Nephron progenitor cell (in vitro differentiated cells): ENCODE measurements at regions not wholly inside any gene's neighbourhood (a gene's known extent, or its start where the extent isn't known, plus 50 kb on each side); places are given as distances from the start of the nearest gene placed in this dataset.

ENCODE experiments used
- DNase-seq: peaks from one replicate; pipeline ENCODE4 v3.0.0; 2021
- H3K27ac Mint-ChIP-seq: 2 replicates; pipeline ENCODE4 v1.8.0; 2021; ENCODE audit warnings: mild to moderate bottlenecking, moderate library complexity, mixed read lengths
- H3K27me3 Mint-ChIP-seq: 2 replicates; pipeline ENCODE4 v1.8.0; 2021; ENCODE audit warnings: mild to moderate bottlenecking, low read depth, mixed read lengths; ENCODE audit not compliant: poor library complexity
- H3K36me3 Mint-ChIP-seq: 2 replicates; pipeline ENCODE4 v1.8.0; 2021; ENCODE audit warnings: low read depth, mixed read lengths
- H3K4me1 Mint-ChIP-seq: 2 replicates; pipeline ENCODE4 v1.8.0; 2021; ENCODE audit warnings: mixed read lengths
- H3K4me3 Mint-ChIP-seq: 2 replicates; pipeline ENCODE4 v1.8.0; 2021; ENCODE audit warnings: mild to moderate bottlenecking, moderate library complexity, mixed read lengths
- H3K9me3 Mint-ChIP-seq: 2 replicates; pipeline ENCODE4 v1.8.0; 2021; ENCODE audit warnings: mild to moderate bottlenecking, moderate library complexity, mixed read lengths
- TF ChIP-seq, protein P1 (sequence below): fragments of 200-600 bp; sonication (generic); IDR thresholded peaks from 2 replicates; pipeline ENCODE4 v1.5.0; 2021; ENCODE audit warnings: antibody characterized with exemption

DNA sequence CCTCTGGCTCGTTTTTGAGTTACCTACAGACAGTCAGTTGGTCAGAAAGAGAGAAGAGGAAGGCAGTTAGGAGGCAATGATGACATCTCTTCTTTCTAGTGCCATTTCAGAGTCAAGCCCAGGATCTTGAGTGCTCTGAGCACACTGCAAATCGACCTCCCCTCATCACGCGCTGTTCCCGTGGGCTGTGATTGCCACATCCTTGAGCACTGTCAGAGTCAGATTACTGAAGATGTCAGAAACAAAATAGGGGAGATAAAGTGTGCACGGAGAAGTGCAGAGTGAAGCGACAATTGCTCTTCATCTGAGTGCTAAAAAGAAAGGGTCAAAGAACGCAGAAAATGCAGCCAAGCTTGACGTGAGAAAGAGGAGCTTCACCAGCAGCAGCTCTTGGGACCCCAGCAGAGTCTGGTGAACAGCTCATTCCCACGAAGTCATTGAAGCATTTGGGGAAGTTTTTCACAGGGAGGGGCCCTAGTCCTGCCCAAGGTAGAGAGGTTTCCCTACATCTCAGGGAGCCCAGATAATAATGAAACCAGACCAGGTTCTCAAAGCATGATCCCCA is 661.7 kb upstream of the AUTS2 start:
- H3K9me3 Mint-ChIP-seq = peaks cover 28% of the 10 kb centered on the region
- peak overlapping the region; percentile 6 for H3K4me3 Mint-ChIP-seq
- DNase-seq = no peak
- H3K4me1 Mint-ChIP-seq = peaks cover 20% of the 10 kb centered on the region
- peaks cover 14% of the 10 kb centered on the region for H3K27me3 Mint-ChIP-seq
- TF ChIP-seq, protein P1, sequence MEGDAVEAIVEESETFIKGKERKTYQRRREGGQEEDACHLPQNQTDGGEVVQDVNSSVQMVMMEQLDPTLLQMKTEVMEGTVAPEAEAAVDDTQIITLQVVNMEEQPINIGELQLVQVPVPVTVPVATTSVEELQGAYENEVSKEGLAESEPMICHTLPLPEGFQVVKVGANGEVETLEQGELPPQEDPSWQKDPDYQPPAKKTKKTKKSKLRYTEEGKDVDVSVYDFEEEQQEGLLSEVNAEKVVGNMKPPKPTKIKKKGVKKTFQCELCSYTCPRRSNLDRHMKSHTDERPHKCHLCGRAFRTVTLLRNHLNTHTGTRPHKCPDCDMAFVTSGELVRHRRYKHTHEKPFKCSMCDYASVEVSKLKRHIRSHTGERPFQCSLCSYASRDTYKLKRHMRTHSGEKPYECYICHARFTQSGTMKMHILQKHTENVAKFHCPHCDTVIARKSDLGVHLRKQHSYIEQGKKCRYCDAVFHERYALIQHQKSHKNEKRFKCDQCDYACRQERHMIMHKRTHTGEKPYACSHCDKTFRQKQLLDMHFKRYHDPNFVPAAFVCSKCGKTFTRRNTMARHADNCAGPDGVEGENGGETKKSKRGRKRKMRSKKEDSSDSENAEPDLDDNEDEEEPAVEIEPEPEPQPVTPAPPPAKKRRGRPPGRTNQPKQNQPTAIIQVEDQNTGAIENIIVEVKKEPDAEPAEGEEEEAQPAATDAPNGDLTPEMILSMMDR = no peak
- no peaks in the 10 kb centered on the region for H3K36me3 Mint-ChIP-seq
- peak overlapping the region; percentile 85 for H3K27ac Mint-ChIP-seq

DNA sequence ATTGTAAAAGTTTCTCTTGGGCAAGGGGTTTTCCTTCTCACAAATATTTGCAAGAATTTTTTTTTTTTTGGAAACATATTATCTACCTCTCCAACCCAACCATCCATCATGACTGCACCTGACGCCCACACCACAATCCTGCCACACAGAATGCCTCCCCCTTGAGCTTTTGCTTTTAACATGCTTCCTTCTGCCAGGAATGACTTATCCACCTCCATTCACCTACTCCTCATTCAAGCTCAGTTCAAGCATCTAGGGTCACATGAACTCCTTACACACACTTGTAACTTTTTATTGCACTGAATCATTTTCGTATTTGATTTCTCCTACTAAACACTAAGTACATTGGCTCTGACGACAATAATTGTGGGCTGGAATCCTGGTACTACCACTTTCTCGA is 660.1 kb upstream of the AUTS2 start:
- Mint-ChIP-seq H3K27me3 (peaks cover 13% of the 10 kb centered on the region), H3K27ac (no peak overlapping the region), H3K36me3 (no peaks in the 10 kb centered on the region), H3K4me3 (no peak overlapping the region), H3K9me3 (peaks cover 29% of the 10 kb centered on the region), H3K4me1 (peaks cover 20% of the 10 kb centered on the region)
- TF ChIP-seq, protein P1 = no peak
- no peak for DNase-seq

DNA sequence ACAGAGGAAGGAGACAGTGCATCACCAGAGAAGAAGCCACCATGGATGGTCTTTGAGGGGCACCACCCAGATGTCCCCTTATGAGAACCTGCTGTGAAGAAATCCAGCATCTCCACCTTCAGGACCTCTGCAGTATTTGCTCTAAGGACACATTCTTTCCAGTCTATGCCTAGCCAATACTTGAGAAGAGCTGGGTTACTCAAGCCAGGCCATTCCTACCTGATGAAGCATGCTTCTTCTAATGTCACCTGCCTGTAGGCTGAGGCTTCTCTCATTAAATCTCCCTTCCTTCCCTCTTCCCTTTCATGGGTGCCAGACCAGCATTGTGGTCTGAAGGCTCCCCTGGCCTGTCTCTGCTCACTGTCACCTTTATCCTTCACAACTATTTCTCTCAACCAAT is 654.5 kb upstream of the AUTS2 start:
- peaks cover 17% of the 10 kb centered on the region for H3K9me3 Mint-ChIP-seq
- TF ChIP-seq, protein P1 = no peak
- no peak for DNase-seq
- H3K27ac Mint-ChIP-seq = no peak overlapping the region
- H3K27me3 Mint-ChIP-seq = peaks cover 15% of the 10 kb centered on the region
- H3K36me3 Mint-ChIP-seq = no peaks in the 10 kb centered on the region
- peaks cover 5% of the 10 kb centered on the region for H3K4me1 Mint-ChIP-seq
- no peak overlapping the region for H3K4me3 Mint-ChIP-seq

DNA sequence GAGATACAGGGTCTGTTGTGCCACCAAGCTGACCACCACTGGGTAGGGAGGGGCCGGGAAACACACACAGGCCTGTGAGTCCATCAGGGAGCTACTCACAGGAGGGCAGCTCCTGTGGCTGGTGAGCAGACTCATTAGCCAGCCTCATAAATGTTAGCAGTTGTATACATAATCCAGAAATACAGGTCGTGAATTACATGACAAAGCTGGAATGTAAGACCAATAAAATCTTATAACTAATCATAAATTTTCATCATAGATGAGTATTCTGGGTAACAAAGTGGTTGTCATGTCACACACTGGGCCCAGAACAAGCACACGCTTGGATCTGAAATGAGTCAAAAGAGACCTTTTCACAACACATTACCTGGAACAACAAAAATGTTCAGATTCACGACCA is 642.6 kb upstream of the AUTS2 start:
- TF ChIP-seq, protein P1 = no peak

DNA sequence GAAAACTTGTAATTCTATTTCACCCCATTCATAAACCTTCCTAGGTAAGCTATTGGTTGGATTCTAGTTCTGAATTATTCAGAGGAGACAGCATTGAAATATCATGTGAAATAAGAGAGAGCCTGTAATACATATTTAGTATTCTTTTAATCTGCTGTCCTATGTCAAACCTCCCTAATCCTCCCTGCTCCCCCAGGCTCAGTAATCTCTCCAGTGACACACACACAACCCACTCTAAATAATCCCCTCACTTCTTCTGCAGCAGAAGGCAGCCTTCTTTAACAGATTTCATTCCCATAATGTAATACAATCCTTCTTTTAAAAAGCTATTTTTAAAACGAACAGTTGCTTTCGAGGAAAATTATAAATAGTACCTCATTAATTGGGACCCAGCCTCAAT is 639.7 kb upstream of the AUTS2 start:
- no peak overlapping the region for H3K27ac Mint-ChIP-seq
- H3K4me1 Mint-ChIP-seq = no peaks in the 10 kb centered on the region
- peaks cover 13% of the 10 kb centered on the region for H3K27me3 Mint-ChIP-seq
- H3K4me3 Mint-ChIP-seq = no peak overlapping the region
- DNase-seq = no peak
- no peaks in the 10 kb centered on the region for H3K36me3 Mint-ChIP-seq
- peaks cover 17% of the 10 kb centered on the region for H3K9me3 Mint-ChIP-seq
- TF ChIP-seq, protein P1 = no peak

More for the DNA sequence above, 642.6 kb upstream of the AUTS2 start:
- no peak for DNase-seq
- H3K4me3 Mint-ChIP-seq = no peak overlapping the region
- H3K36me3 Mint-ChIP-seq = no peaks in the 10 kb centered on the region
- peaks cover 16% of the 10 kb centered on the region for H3K27me3 Mint-ChIP-seq
- no peaks in the 10 kb centered on the region for H3K4me1 Mint-ChIP-seq
- H3K27ac Mint-ChIP-seq = no peak overlapping the region
- peaks cover 14% of the 10 kb centered on the region for H3K9me3 Mint-ChIP-seq

DNA sequence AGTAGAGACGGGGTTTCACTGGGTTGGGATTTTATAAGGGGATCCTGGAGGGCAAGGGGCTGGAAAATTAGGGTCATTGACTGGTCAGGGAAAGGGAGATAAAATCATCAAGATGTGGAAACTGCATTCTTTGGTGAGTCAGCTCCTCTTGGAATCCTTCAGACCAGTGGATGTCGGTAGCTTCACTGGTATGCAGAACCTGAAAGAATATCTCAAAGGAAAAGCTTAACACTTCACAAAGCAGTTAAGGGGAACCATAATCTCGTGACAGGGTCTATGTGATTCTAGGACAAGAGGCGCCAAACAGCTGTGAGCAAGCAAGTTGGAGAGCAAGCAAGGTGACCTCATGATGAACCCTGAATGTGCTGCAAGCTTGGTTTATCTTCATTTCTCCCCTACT is 634.7 kb upstream of the AUTS2 start:
- Mint-ChIP-seq H3K4me3 (no peak overlapping the region), H3K4me1 (no peaks in the 10 kb centered on the region), H3K27me3 (peaks cover 12% of the 10 kb centered on the region), H3K27ac (no peak overlapping the region), H3K36me3 (no peaks in the 10 kb centered on the region), H3K9me3 (peaks cover 7% of the 10 kb centered on the region)
- TF ChIP-seq, protein P1 = no peak
- DNase-seq = no peak
